B cell (primary cell): ENCODE measurements at regions not wholly inside any gene's neighbourhood (a gene's known extent, or its start where the extent isn't known, plus 50 kb on each side); places are given as distances from the start of the nearest gene placed in this dataset.

Source experiments
- ATAC-seq: fragments of 200-7000 bp; cut with Tn5 transposase; one replicate; pipeline ENCODE4 v1.10.0; 2021; ENCODE audit warnings: low read depth, mild to moderate bottlenecking, moderate number of reproducible peaks, moderate library complexity
- CTCF ChIA-PET: fragments of 350-600 bp; sonication (Branson Sonifier 250); formaldehyde crosslinking; loops from one replicate; lab custom pipeline; 2021; ENCODE audit warnings: antibody characterized with exemption, inconsistent platforms; lab: Charles Lee
- POLR2A ChIA-PET: fragments of 350-600 bp; sonication (Branson Sonifier 250); formaldehyde crosslinking; loops from one replicate; lab custom pipeline; 2021; ENCODE audit warnings: antibody characterized with exemption; lab: Charles Lee
- DNase-seq: peaks from one replicate; pipeline ENCODE4 v3.0.0; 2013
- H2AFZ ChIP-seq: 2 replicates; pipeline ENCODE4 v1.6.1; 2012; ENCODE audit warnings: mild to moderate bottlenecking, low read depth, low read length; ENCODE audit not compliant: insufficient read depth, poor library complexity, severe bottlenecking
- H3K27ac ChIP-seq, 2 donors: 1 replicate in 1 of 2; 2 replicates in 1 of 2; pipeline ENCODE4 v1.5.1; 2012 to 2013; ENCODE audit warnings: low read length in 2 of 2, mild to moderate bottlenecking in 2 of 2, moderate library complexity in 1 of 2
- H3K27me3 ChIP-seq, 4 experiments: fragments of 200-600 bp in 1 of 4; sonication (generic) in 1 of 4; replicated peaks in 1 of 4; 1 replicate in 2 of 4; 2 replicates in 2 of 4; pipeline versions ENCODE4 v1.6.1 to v1.7.0; 2013 to 2016; ENCODE audit warnings: low read length in 3 of 4, mild to moderate bottlenecking in 2 of 4, mixed read lengths in 1 of 4, moderate library complexity in 1 of 4; ENCODE audit not compliant: insufficient read depth in 4 of 4, control insufficient read depth in 3 of 4; ENCODE audit errors: control extremely low read depth in 1 of 4
- H3K36me3 ChIP-seq, 2 experiments: replicated peaks in 1 of 2; 1 replicate in 1 of 2; 2 replicates in 1 of 2; pipeline versions ENCODE4 v1.6.1 to v1.7.1; 2013; ENCODE audit warnings: low read length in 1 of 2; ENCODE audit not compliant: insufficient read depth in 2 of 2, control insufficient read depth in 1 of 2; ENCODE audit errors: control extremely low read depth in 1 of 2, extremely low read depth in 1 of 2
- H3K4me1 ChIP-seq, 2 donors: fragments of 200-600 bp in 1 of 2; sonication (generic) in 1 of 2; 1 replicate in 1 of 2; 2 replicates in 1 of 2; pipeline versions ENCODE4 v1.5.1 to v1.6.1; 2013 to 2017; ENCODE audit warnings: low read length in 2 of 2; ENCODE audit not compliant: control insufficient read depth in 2 of 2, insufficient read depth in 2 of 2
- H3K4me2 ChIP-seq: replicated peaks from 2 replicates; pipeline ENCODE3; 2012; ENCODE audit warnings: mild to moderate bottlenecking, low read depth, low read length; ENCODE audit not compliant: poor library complexity, severe bottlenecking
- H3K4me3 ChIP-seq, 5 experiments: fragments of 200-600 bp in 1 of 5; sonication (generic) in 1 of 5; 1 replicate in 3 of 5; 2 replicates in 2 of 5; pipeline versions ENCODE4 v1.5.1 to v1.7.0; 2011 to 2016; ENCODE audit warnings: low read length in 4 of 5, mild to moderate bottlenecking in 4 of 5, low read depth in 2 of 5, control low read depth in 1 of 5, moderate library complexity in 1 of 5; ENCODE audit not compliant: insufficient read depth in 1 of 5; ENCODE audit errors: control extremely low read depth in 1 of 5, extremely low read depth in 1 of 5
- H3K79me2 ChIP-seq: fragments of 200-600 bp; sonication (generic); one replicate; pipeline ENCODE4 v1.6.0; 2016; ENCODE audit warnings: low read length; ENCODE audit not compliant: control insufficient read depth, insufficient read depth
- H3K9ac ChIP-seq: fragments of 200-600 bp; sonication (generic); 2 replicates; pipeline ENCODE4 v1.6.1; 2017; ENCODE audit warnings: mild to moderate bottlenecking, low read length, moderate library complexity
- H3K9me3 ChIP-seq, 3 donors: one replicate each; pipeline versions ENCODE4 v1.6.1 to v1.7.1; 2013; ENCODE audit warnings: low read length in 2 of 3; ENCODE audit not compliant: control insufficient read depth in 2 of 3, insufficient read depth in 1 of 3; ENCODE audit errors: control extremely low read depth in 1 of 3
- H4K20me1 ChIP-seq: 2 replicates; pipeline ENCODE4 v1.6.0; 2012; ENCODE audit warnings: mild to moderate bottlenecking, low read length; ENCODE audit not compliant: insufficient read depth, control insufficient read depth, poor library complexity, severe bottlenecking
- H3K27ac Mint-ChIP-seq: one replicate; pipeline ENCODE4 v1.8.0; 2021; ENCODE audit warnings: mixed read lengths
- H3K27me3 Mint-ChIP-seq: one replicate; pipeline ENCODE4 v1.8.0; 2021; ENCODE audit warnings: mixed read lengths
- H3K4me1 Mint-ChIP-seq: one replicate; pipeline ENCODE4 v1.8.0; 2021; ENCODE audit warnings: mixed read lengths
- H3K4me3 Mint-ChIP-seq: one replicate; pipeline ENCODE4 v1.8.0; 2021; ENCODE audit warnings: mixed read lengths
- H3K9me3 Mint-ChIP-seq: one replicate; pipeline ENCODE4 v1.8.0; 2022; ENCODE audit warnings: mixed read lengths; ENCODE audit not compliant: insufficient read depth
- EZH2 ChIP-seq: IDR thresholded peaks from 2 replicates; pipeline ENCODE4 v1.6.1; 2012; ENCODE audit warnings: borderline replicate concordance, low read depth, mild to moderate bottlenecking, moderate library complexity, low read length; ENCODE audit not compliant: insufficient read depth, poor library complexity, severe bottlenecking
- WGBS: methylation state at CpG from one replicate; pipeline ENCODE4 v1.1.5; 2013; ENCODE audit warnings: missing lambda C conversion rate; ENCODE audit not compliant: insufficient coverage; 5-methylcytosine and 5-hydroxymethylcytosine counted together
- intact Hi-C: fragments of 100-400 bp; cut with micrococcal nuclease; formaldehyde crosslinking; loops from one replicate; pipeline ENCODE4 v1.10.0; 2022
- TF ChIP-seq, protein P1 (sequence below): fragments of 200-600 bp; IDR thresholded peaks from one replicate; pipeline ENCODE4 v1.8.0; 2022; ENCODE audit warnings: antibody characterized with exemption, mild to moderate bottlenecking

GRCh38 chr6:82741325-82741995, 324.2 kb downstream of the UBE3D start:
- no CpG with 5 or more reads among the region's 1 CpG for WGBS
- ATAC-seq, result no peak
- no peak overlapping the region for H3K4me3 Mint-ChIP-seq

DNA sequence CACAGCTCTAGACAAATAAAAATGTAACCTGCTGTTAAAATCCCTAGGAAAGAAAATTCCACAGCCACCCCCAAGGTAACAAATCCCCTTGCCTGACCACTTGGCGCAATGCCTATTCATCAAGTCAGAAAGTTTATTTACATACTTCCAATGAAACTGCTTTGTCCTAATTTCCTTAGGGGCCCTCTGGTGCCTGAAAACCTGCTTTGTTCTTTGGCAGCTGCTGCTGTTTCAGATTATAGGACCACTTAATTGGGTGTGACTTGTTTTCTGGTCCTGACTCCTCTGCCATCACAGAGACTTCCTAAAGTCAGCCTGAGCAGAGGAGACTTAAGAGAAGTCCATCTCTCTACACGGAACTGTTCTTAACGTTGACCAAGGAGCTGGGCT, 323.6 kb downstream of the UBE3D start:
- POLR2A ChIA-PET, result no interaction called here

More at GRCh38 chr6:82741325-82741995, 324.2 kb downstream of the UBE3D start:
- no peak for TF ChIP-seq EZH2
- TF ChIP-seq, protein P1, sequence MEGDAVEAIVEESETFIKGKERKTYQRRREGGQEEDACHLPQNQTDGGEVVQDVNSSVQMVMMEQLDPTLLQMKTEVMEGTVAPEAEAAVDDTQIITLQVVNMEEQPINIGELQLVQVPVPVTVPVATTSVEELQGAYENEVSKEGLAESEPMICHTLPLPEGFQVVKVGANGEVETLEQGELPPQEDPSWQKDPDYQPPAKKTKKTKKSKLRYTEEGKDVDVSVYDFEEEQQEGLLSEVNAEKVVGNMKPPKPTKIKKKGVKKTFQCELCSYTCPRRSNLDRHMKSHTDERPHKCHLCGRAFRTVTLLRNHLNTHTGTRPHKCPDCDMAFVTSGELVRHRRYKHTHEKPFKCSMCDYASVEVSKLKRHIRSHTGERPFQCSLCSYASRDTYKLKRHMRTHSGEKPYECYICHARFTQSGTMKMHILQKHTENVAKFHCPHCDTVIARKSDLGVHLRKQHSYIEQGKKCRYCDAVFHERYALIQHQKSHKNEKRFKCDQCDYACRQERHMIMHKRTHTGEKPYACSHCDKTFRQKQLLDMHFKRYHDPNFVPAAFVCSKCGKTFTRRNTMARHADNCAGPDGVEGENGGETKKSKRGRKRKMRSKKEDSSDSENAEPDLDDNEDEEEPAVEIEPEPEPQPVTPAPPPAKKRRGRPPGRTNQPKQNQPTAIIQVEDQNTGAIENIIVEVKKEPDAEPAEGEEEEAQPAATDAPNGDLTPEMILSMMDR, result no peak
- Histone ChIP-seq H3K79me2 (no peaks in the 10 kb centered on the region), H2AFZ (no peak overlapping the region), H3K4me1 (no peaks in the 10 kb centered on the region), H3K27ac (no peak overlapping the region), H3K9ac (no peak overlapping the region), H4K20me1 (no peaks in the 10 kb centered on the region), H3K4me2 (no peak overlapping the region), H3K4me3 (no peak overlapping the region), H3K36me3 (no peaks in the 10 kb centered on the region), H3K27me3 (no peaks in the 10 kb centered on the region), H3K9me3 (no peaks in the 10 kb centered on the region)
- Mint-ChIP-seq H3K27me3 (peaks cover 6% of the 10 kb centered on the region), H3K4me1 (no peaks in the 10 kb centered on the region), H3K9me3 (no peaks in the 10 kb centered on the region), H3K27ac (no peak overlapping the region)
- no peak for DNase-seq
- ChIA-PET CTCF (no interaction called here), POLR2A (no interaction called here)
- intact Hi-C loops, result no loop called here

More for the DNA sequence above, 323.6 kb downstream of the UBE3D start:
- Mint-ChIP-seq H3K27ac (no peak overlapping the region), H3K27me3 (peaks cover 5% of the 10 kb centered on the region), H3K9me3 (no peaks in the 10 kb centered on the region), H3K4me1 (no peaks in the 10 kb centered on the region), H3K4me3 (no peak overlapping the region)
- Histone ChIP-seq H4K20me1 (no peaks in the 10 kb centered on the region), H3K9me3 (no peaks in the 10 kb centered on the region), H3K79me2 (no peaks in the 10 kb centered on the region), H3K4me3 (no peak overlapping the region), H3K9ac (no peak overlapping the region), H3K4me1 (no peaks in the 10 kb centered on the region), H2AFZ (no peak overlapping the region), H3K27me3 (no peaks in the 10 kb centered on the region), H3K4me2 (no peak overlapping the region), H3K36me3 (no peaks in the 10 kb centered on the region), H3K27ac (no peak overlapping the region)
- ATAC-seq, result no peak
- intact Hi-C loops, result no loop called here
- TF ChIP-seq, protein P1, result no peak
- TF ChIP-seq EZH2, result no peak
- CTCF ChIA-PET, result no interaction called here
- no peak for DNase-seq
- 94% methylated on average over 3 of the region's 3 CpGs for whole genome bisulfite sequencing
